A673 (cell line): ENCODE measurements at regions not wholly inside any gene's neighbourhood (a gene's known extent, or its start where the extent isn't known, plus 50 kb on each side); places are given as distances from the start of the nearest gene placed in this dataset.

Source experiments
- BruUV-seq: library from RNA; stranded (reverse); fragments of 400-500 nt; replicated peaks from 2 replicates; lab custom pipeline; 2021; lab: Mats Ljungman, UMichigan
- CTCF ChIA-PET: fragments of 300-600 bp; sonication (Branson Sonifier 250); formaldehyde crosslinking; loops from one replicate; lab custom pipeline; 2022; ENCODE audit warnings: antibody characterized with exemption; lab: Charles Lee
- POLR2A ChIA-PET: fragments of 300-600 bp; sonication (Branson Sonifier 250); formaldehyde crosslinking; loops from one replicate; lab custom pipeline; 2022; ENCODE audit warnings: antibody characterized with exemption; ENCODE audit not compliant: low non-redundant PET; lab: Charles Lee
- DNase-seq: peaks from one replicate; pipeline ENCODE4 v3.0.0-alpha.2; 2015; ENCODE audit warnings: low spot score
- H3K27ac ChIP-seq: fragments of 200-600 bp; sonication (generic); 2 replicates; pipeline ENCODE4 v1.5.1; 2016; ENCODE audit warnings: mixed run types, low read depth, mild to moderate bottlenecking, mixed read lengths, antibody characterized with exemption, low read length; ENCODE audit not compliant: poor library complexity, severe bottlenecking
- H3K27me3 ChIP-seq: fragments of 200-600 bp; sonication (generic); replicated peaks from 2 replicates; pipeline ENCODE4 v1.6.1; 2017; ENCODE audit warnings: mixed run types, low read depth, mild to moderate bottlenecking, mixed read lengths, antibody characterized with exemption, low read length; ENCODE audit not compliant: insufficient read depth, poor library complexity
- H3K36me3 ChIP-seq: fragments of 200-600 bp; sonication (generic); 2 replicates; pipeline ENCODE4 v1.6.1; 2016; ENCODE audit warnings: mixed run types, mild to moderate bottlenecking, mixed read lengths, antibody characterized with exemption, low read length; ENCODE audit not compliant: insufficient read depth, poor library complexity, severe bottlenecking
- H3K4me1 ChIP-seq: fragments of 200-600 bp; sonication (generic); 2 replicates; pipeline ENCODE4 v1.6.1; 2017; ENCODE audit warnings: mixed run types, mild to moderate bottlenecking, mixed read lengths, antibody characterized with exemption, low read length; ENCODE audit not compliant: insufficient read depth, poor library complexity, severe bottlenecking
- H3K4me3 ChIP-seq: fragments of 200-600 bp; sonication (generic); 2 replicates; pipeline ENCODE4 v1.5.1; 2016; ENCODE audit warnings: low read depth, mixed run types, mild to moderate bottlenecking, mixed read lengths, low read length; ENCODE audit not compliant: poor library complexity, severe bottlenecking
- H3K9me3 ChIP-seq: fragments of 200-600 bp; sonication (generic); 2 replicates; pipeline ENCODE4 v1.6.1; 2016; ENCODE audit warnings: mixed run types, low read depth, mild to moderate bottlenecking, mixed read lengths, antibody characterized with exemption, low read length; ENCODE audit not compliant: poor library complexity, severe bottlenecking
- EZH2 ChIP-seq: fragments of 200-600 bp; sonication (generic); IDR thresholded peaks from 2 replicates; pipeline ENCODE4 v1.6.1; 2017; ENCODE audit warnings: borderline replicate concordance, low read depth, mild to moderate bottlenecking, mixed read lengths, antibody characterized with exemption, low read length; ENCODE audit not compliant: poor library complexity, severe bottlenecking
- intact Hi-C: fragments of 100-400 bp; cut with micrococcal nuclease; formaldehyde crosslinking; loops from one replicate; pipeline ENCODE4 v1.10.0; 2022; ENCODE audit not compliant: unreplicated experiment
- TF ChIP-seq, protein P1 (sequence below): fragments of 300-800, 200-600 bp; sonication (generic); conservative IDR thresholded peaks from 2 replicates; pipeline ENCODE4 v1.5.1; 2017; ENCODE audit warnings: low read depth, mild to moderate bottlenecking, antibody characterized with exemption, low read length, moderate library complexity, mixed read lengths

DNA sequence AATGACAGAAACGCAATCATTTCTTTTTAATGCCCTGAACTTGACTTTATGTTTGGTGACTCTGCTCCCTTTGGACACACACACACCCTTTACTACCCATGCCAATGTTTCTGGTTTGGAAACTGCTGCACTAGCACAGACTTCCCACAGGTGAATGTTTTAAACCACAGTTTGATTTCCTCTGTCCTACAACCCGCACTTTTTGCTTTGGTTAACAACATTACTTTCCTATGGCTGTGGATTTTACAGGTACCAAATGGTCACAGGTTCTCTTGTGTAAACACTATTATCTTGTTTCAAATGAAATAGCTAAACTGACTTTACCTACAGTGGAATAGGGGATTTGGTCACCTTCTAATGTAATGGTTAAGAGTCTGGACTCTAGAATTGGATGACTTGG is 51.5 kb upstream of the ZNF644 start:
- CTCF ChIA-PET, result no interaction called here
- TF ChIP-seq, protein P1, sequence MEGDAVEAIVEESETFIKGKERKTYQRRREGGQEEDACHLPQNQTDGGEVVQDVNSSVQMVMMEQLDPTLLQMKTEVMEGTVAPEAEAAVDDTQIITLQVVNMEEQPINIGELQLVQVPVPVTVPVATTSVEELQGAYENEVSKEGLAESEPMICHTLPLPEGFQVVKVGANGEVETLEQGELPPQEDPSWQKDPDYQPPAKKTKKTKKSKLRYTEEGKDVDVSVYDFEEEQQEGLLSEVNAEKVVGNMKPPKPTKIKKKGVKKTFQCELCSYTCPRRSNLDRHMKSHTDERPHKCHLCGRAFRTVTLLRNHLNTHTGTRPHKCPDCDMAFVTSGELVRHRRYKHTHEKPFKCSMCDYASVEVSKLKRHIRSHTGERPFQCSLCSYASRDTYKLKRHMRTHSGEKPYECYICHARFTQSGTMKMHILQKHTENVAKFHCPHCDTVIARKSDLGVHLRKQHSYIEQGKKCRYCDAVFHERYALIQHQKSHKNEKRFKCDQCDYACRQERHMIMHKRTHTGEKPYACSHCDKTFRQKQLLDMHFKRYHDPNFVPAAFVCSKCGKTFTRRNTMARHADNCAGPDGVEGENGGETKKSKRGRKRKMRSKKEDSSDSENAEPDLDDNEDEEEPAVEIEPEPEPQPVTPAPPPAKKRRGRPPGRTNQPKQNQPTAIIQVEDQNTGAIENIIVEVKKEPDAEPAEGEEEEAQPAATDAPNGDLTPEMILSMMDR, result no peak
- TF ChIP-seq EZH2, result no peak

DNA sequence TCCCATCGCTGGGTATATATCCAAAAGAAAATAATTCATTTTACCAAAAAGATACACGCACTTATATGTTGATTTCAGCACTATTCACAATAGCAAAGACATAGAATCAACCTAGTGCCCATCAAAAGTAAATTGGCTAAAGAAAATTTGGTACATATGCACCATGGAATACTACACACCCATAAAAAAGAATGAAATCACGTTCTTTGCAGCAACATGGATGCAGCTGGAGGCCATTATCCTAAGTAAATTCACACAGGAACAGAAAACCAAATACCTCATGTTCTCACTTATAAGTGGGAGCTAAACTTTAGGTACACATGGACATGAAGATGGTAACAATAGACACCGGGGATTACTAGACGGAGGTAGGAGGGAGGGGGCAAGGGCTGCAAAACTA is 50.0 kb upstream of the ZNF644 start:
- Histone ChIP-seq H3K4me1 (peaks cover 4% of the 10 kb centered on the region), H3K27me3 (no peaks in the 10 kb centered on the region), H3K27ac (no peak overlapping the region), H3K9me3 (no peaks in the 10 kb centered on the region), H3K36me3 (no peaks in the 10 kb centered on the region), H3K4me3 (no peak overlapping the region)
- POLR2A ChIA-PET, result no interaction called here
- no peak for TF ChIP-seq EZH2
- TF ChIP-seq, protein P1, result no peak
- intact Hi-C loops, result no loop called here
- CTCF ChIA-PET, result no interaction called here
- BruUV-seq, result no TSS peak
- DNase-seq, result no peak

More for the DNA sequence above, 51.5 kb upstream of the ZNF644 start:
- Histone ChIP-seq H3K9me3 (no peaks in the 10 kb centered on the region), H3K4me3 (no peak overlapping the region), H3K27ac (no peak overlapping the region), H3K36me3 (no peaks in the 10 kb centered on the region), H3K27me3 (no peaks in the 10 kb centered on the region), H3K4me1 (peaks cover 8% of the 10 kb centered on the region)
- DNase-seq, result no peak
- intact Hi-C loops, result no loop called here
- BruUV-seq, result no TSS peak
- POLR2A ChIA-PET, result no interaction called here
